AG04450 (cell line): ENCODE measurements at regions not wholly inside any gene's neighbourhood (a gene's known extent, or its start where the extent isn't known, plus 50 kb on each side); places are given as distances from the start of the nearest gene placed in this dataset.

ENCODE experiments used
- CTCF ChIA-PET: fragments of 300-600, 350-600 bp; formaldehyde crosslinking; extraction: SDS; loops from one replicate; lab custom pipeline; 2022; ENCODE audit warnings: antibody characterized with exemption, inconsistent platforms; lab: Charles Lee
- POLR2A ChIA-PET: fragments of 350-600 bp; formaldehyde crosslinking; extraction: SDS; loops from one replicate; lab custom pipeline; 2021; ENCODE audit warnings: antibody characterized with exemption, inconsistent platforms; lab: Yijun Ruan, JAX
- DNase-seq: peaks from one replicate; pipeline ENCODE4 v3.0.0-alpha.2; 2011; ENCODE audit warnings: low read depth, low spot score
- H3K27ac ChIP-seq: one replicate; pipeline ENCODE4 v1.5.1; 2012; ENCODE audit warnings: low read depth, low read length, control low read depth
- H3K27me3 ChIP-seq: one replicate; pipeline ENCODE4 v1.6.0; 2012; ENCODE audit warnings: low read length; ENCODE audit not compliant: control insufficient read depth, insufficient read depth
- H3K4me3 ChIP-seq: 2 replicates; pipeline ENCODE4 v1.5.1; 2011; ENCODE audit warnings: mild to moderate bottlenecking, low read depth, low read length, control low read depth
- H3K9me3 ChIP-seq: 2 replicates; pipeline ENCODE4 v1.5.1; 2012; ENCODE audit warnings: low read length; ENCODE audit not compliant: control insufficient read depth, insufficient read depth
- TF ChIP-seq, protein P1 (sequence below): IDR thresholded peaks from 2 replicates; pipeline ENCODE4 v1.5.1; 2011; ENCODE audit warnings: low read depth, low read length, control low read depth, inconsistent platforms

DNA sequence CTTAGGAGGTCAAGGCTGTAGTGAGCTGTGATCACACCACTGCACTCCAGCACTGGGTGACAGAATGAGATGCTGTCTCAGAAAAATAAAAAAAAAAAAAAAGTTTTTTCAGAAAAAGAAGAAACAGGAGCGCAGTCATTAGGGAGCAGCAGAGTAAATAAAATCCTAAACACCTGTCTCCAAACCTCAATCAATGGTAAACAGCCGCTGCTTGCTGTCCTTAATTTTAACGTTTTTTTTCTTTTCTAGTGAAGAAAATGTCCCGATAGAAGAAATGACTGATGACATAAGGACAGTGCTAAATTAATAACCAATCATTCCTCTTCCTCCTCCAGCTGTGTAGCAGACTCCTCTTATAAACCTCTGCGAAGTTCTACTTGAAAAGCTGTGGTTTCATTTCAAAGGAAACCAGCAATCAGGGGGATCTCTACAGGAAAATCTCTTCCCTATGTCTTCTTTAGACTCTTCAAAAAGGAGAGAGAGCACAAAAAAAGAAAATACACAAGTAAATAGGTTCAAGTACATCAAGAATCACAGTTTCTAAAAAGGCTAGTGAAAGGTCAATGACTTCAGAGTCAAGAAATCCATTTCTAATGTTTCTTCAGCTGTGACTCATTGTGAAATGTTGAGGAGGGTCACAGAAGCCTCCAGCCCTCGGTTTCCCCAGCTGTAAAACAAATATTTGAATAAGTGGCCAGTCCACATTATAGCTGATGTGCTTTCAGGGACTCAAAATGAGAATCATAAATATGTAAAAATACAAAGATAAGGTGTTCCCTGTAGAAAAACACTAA, 127.6 kb downstream of the TMCO5A start:
- no peaks in the 10 kb centered on the region for H3K27me3 ChIP-seq
- no peaks in the 10 kb centered on the region for H3K9me3 ChIP-seq
- ChIA-PET POLR2A (no interaction called here), CTCF (no interaction called here)
- H3K27ac ChIP-seq: no peak overlapping the region
- TF ChIP-seq, protein P1, sequence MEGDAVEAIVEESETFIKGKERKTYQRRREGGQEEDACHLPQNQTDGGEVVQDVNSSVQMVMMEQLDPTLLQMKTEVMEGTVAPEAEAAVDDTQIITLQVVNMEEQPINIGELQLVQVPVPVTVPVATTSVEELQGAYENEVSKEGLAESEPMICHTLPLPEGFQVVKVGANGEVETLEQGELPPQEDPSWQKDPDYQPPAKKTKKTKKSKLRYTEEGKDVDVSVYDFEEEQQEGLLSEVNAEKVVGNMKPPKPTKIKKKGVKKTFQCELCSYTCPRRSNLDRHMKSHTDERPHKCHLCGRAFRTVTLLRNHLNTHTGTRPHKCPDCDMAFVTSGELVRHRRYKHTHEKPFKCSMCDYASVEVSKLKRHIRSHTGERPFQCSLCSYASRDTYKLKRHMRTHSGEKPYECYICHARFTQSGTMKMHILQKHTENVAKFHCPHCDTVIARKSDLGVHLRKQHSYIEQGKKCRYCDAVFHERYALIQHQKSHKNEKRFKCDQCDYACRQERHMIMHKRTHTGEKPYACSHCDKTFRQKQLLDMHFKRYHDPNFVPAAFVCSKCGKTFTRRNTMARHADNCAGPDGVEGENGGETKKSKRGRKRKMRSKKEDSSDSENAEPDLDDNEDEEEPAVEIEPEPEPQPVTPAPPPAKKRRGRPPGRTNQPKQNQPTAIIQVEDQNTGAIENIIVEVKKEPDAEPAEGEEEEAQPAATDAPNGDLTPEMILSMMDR: no peak
- DNase-seq: no peak
- no peak overlapping the region for H3K4me3 ChIP-seq

- H3K27ac ChIP-seq: no peak overlapping the region
- POLR2A ChIA-PET: no interaction called here
- TF ChIP-seq, protein P1: no peak
- CTCF ChIA-PET: no interaction called here
- H3K4me3 ChIP-seq: no peak overlapping the region
- no peaks in the 10 kb centered on the region for H3K9me3 ChIP-seq
- no peak for DNase-seq
- H3K27me3 ChIP-seq: no peaks in the 10 kb centered on the region
Measured at GRCh38 chr15:38062696-38063095, 128.3 kb downstream of the TMCO5A start.

- POLR2A ChIA-PET: no interaction called here
Measured at GRCh38 chr15:38065721-38066345, 131.4 kb downstream of the TMCO5A start.

DNA sequence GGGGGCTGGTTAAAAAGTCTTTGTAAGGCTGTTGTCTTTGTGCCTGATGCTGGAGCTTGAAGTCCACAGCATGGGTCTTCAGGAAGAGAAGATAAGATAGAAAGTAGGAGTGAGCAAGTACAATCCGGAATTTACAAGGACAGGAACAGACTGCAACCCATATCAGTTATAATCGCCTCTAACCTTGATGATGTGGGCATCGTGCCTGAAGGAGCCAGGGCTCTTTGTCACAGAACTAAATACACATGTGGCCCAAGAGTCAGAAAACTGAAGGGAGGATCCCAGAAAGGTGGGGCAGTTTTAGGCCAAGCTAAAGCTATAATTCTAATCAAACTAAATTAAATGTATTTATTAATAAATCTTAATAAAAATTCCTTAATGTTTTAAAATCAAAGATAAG, 132.2 kb downstream of the TMCO5A start:
- TF ChIP-seq, protein P1: no peak
- Histone ChIP-seq H3K27ac (no peak overlapping the region), H3K9me3 (no peaks in the 10 kb centered on the region), H3K4me3 (no peak overlapping the region), H3K27me3 (no peaks in the 10 kb centered on the region)
- CTCF ChIA-PET: interaction anchor here (0.6 kb wide), 1 partner anchor 185 kb away, joined by 3 read pairs; no protein-coding TSS in a partner anchor
- no peak for DNase-seq
- POLR2A ChIA-PET: no interaction called here

More at GRCh38 chr15:38065721-38066345, 131.4 kb downstream of the TMCO5A start:
- Histone ChIP-seq H3K27ac (no peak overlapping the region), H3K4me3 (no peak overlapping the region), H3K27me3 (no peaks in the 10 kb centered on the region), H3K9me3 (no peaks in the 10 kb centered on the region)
- no peak for DNase-seq
- CTCF ChIA-PET: interaction anchor here (0.6 kb wide), 1 partner anchor 185 kb away, joined by 3 read pairs; no protein-coding TSS in a partner anchor
- TF ChIP-seq, protein P1: no peak
